GM12891 (cell line): ENCODE measurements at regions not wholly inside any gene's neighbourhood (a gene's known extent, or its start where the extent isn't known, plus 50 kb on each side); places are given as distances from the start of the nearest gene placed in this dataset.

ENCODE experiments used
- PAX5 ChIP-seq: IDR thresholded peaks from 2 replicates; pipeline ENCODE4 v1.6.1; 2011; ENCODE audit warnings: low read length, moderate library complexity, mild to moderate bottlenecking; ENCODE audit not compliant: insufficient read depth, severe bottlenecking
- POLR2A ChIP-seq: IDR thresholded peaks from 2 replicates; pipeline ENCODE4 v1.6.1; 2011; ENCODE audit warnings: low read depth, low read length, control low read depth
- POLR2AphosphoS5 ChIP-seq: IDR thresholded peaks from 2 replicates; pipeline ENCODE4 v1.6.1; 2011; ENCODE audit warnings: low read depth, low read length, control low read depth
- POU2F2 ChIP-seq: IDR thresholded peaks from 2 replicates; pipeline ENCODE4 v1.6.1; 2011; ENCODE audit warnings: low read depth, mild to moderate bottlenecking, control low read depth, low read length, moderate library complexity
- SPI1 ChIP-seq: IDR thresholded peaks from 2 replicates; pipeline ENCODE4 v1.6.1; 2011; ENCODE audit warnings: low read depth, low read length, control low read depth
- TAF1 ChIP-seq: IDR thresholded peaks from 2 replicates; pipeline ENCODE4 v1.6.1; 2011; ENCODE audit warnings: low read depth, low read length, control low read depth

- no peak for TF ChIP-seq POLR2AphosphoS5
- no peak for TF ChIP-seq POLR2A
- TF ChIP-seq TAF1 = no peak
- no peak for TF ChIP-seq POU2F2
- TF ChIP-seq SPI1 = no peak
- TF ChIP-seq PAX5 = no peak
Measured at GRCh38 chr11:115792903-115793302, 288.7 kb upstream of the CADM1 start.
